ENCODE measurements at regions not wholly inside any gene's neighbourhood (a gene's known extent, or its start where the extent isn't known, plus 50 kb on each side); places are given as distances from the start of the nearest gene placed in this dataset.

- POLR2A ChIA-PET, result no interaction called here
- Histone ChIP-seq H3K36me3 (ENCODE audit: control insufficient read depth, insufficient read depth, low read length) (no peaks in the 10 kb centered on the region), H3K4me3 (ENCODE audit: low read depth in 2 of 2, low read length in 2 of 2) (no peak overlapping the region), H3K9me3 (ENCODE audit: control insufficient read depth, insufficient read depth, low read depth, low read length) (no peaks in the 10 kb centered on the region; the same call in 1 of the 2 replicates), H3K27me3 (ENCODE audit: control insufficient read depth, insufficient read depth, low read length) (no peaks in the 10 kb centered on the region), H3K27ac (ENCODE audit: low read length) (no peak overlapping the region), H3K4me1 (ENCODE audit: control insufficient read depth, insufficient read depth, low read length) (no peaks in the 10 kb centered on the region)
- intact Hi-C loops (cut with micrococcal nuclease; ENCODE audit: unreplicated experiment) (no loop called here), in situ Hi-C loops (cut with HindIII; ENCODE audit: low pct_unique_long_range_greater_than_20kb, low sequenced_read_pairs) (no loop called here)
- ATAC-seq (no peak), DNase-seq (ENCODE audit: low read depth, low spot score) (no peak)
- no TSS peak for BruUV-seq (replicated peaks)
- TF ChIP-seq POLR2AphosphoS5 (IDR thresholded peaks at IDR 0.05; ENCODE audit: low read depth, low read length) (no peak), CTCF (IDR thresholded peaks at IDR 0.05) (no peak), REST (IDR thresholded peaks at IDR 0.05; ENCODE audit: insufficient read depth in 1 of 2, low read depth in 2 of 2, low read length in 1 of 2) (no peak), TCF7L2 (IDR thresholded peaks at IDR 0.05; ENCODE audit: low read depth, low read length) (no peak), SIN3A (IDR thresholded peaks at IDR 0.05; ENCODE audit: borderline replicate concordance, insufficient read depth, low read depth, low read length) (no peak)
- CTCF ChIA-PET, result no interaction called here
These were observed 115.6 kb upstream of the SHH start for GRCh38 chr7:155927905-155928304.

DNA sequence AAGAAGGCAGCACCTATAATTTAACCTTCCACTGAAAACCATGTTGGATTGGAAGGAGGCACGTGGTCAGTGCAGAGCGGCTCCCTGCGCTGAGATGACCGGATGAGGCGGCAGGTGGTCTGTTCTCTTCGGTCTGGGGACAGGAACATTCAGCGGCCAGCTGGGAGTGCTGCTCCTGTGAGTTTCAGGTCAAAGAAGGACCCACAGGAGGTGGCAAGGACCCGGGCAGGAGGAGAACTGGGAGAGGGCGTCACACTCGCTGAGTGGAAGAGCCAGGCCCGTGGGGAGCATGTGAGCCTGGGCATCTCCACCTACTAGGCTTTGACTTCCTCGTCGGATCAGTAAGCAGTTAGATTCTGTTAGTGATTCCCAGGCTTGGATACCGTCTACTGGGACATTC is 113.4 kb upstream of the SHH start:
- ChIA-PET CTCF (no interaction called here), POLR2A (no interaction called here)
- in situ Hi-C loops (cut with HindIII; ENCODE audit: low pct_unique_long_range_greater_than_20kb, low sequenced_read_pairs), result no loop called here
- TF ChIP-seq CTCF (IDR thresholded peaks at IDR 0.05) (no peak), REST (IDR thresholded peaks at IDR 0.05; ENCODE audit: insufficient read depth in 1 of 2, low read depth in 2 of 2, low read length in 1 of 2) (no peak), TCF7L2 (IDR thresholded peaks at IDR 0.05; ENCODE audit: low read depth, low read length) (no peak), SIN3A (IDR thresholded peaks at IDR 0.05; ENCODE audit: borderline replicate concordance, insufficient read depth, low read depth, low read length) (no peak), POLR2AphosphoS5 (IDR thresholded peaks at IDR 0.05; ENCODE audit: low read depth, low read length) (no peak)
- no peaks in the 10 kb centered on the region for H3K4me1 ChIP-seq (ENCODE audit: control insufficient read depth, insufficient read depth, low read length)
- ATAC-seq (no peak), DNase-seq (ENCODE audit: low read depth, low spot score) (no peak)
- H3K27me3 ChIP-seq (ENCODE audit: control insufficient read depth, insufficient read depth, low read length), result no peaks in the 10 kb centered on the region
- H3K4me3 ChIP-seq (ENCODE audit: low read depth in 2 of 2, low read length in 2 of 2), result no peak overlapping the region
- no peaks in the 10 kb centered on the region; the same call in 1 of the 2 replicates for H3K9me3 ChIP-seq (ENCODE audit: control insufficient read depth, insufficient read depth, low read depth, low read length)
- intact Hi-C loops (cut with micrococcal nuclease; ENCODE audit: unreplicated experiment), result no loop called here
- no peaks in the 10 kb centered on the region for H3K36me3 ChIP-seq (ENCODE audit: control insufficient read depth, insufficient read depth, low read length)
- no peak overlapping the region for H3K27ac ChIP-seq (ENCODE audit: low read length)
- BruUV-seq (replicated peaks), result no TSS peak

Data from Panc1 (cell line).